ENCODE measurements at regions not wholly inside any gene's neighbourhood (a gene's known extent, or its start where the extent isn't known, plus 50 kb on each side); places are given as distances from the start of the nearest gene placed in this dataset.

DNA sequence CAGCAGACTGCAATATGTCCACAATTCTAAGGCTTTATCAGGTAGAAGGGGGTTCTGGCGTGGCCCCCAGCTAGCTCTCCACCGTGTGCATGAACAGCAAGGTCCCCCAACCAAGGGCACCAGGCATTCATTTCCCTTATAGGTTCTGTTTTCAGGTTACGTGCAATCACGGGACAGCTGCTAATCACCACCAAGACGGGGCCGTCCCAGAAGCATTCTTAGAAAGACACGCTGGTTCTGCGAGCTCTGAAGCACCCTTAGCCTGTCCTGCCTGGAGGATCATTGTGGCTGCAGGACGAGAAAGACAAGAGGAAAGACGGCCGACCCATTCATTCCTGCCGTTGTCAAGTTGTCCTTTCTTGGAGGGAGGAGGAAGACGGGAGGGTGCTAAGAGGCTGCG lies 302.9 kb downstream of the SOX9 start:
- Histone ChIP-seq H3K27me3 (ENCODE audit: control insufficient read depth, insufficient read depth, low read length) (no peaks in the 10 kb centered on the region), H3K36me3 (ENCODE audit: control insufficient read depth, insufficient read depth, low read length) (peaks cover 4% of the 10 kb centered on the region), H3K4me3 (ENCODE audit: low read depth, low read length) (no peak overlapping the region)
- TF ChIP-seq, protein P1, sequence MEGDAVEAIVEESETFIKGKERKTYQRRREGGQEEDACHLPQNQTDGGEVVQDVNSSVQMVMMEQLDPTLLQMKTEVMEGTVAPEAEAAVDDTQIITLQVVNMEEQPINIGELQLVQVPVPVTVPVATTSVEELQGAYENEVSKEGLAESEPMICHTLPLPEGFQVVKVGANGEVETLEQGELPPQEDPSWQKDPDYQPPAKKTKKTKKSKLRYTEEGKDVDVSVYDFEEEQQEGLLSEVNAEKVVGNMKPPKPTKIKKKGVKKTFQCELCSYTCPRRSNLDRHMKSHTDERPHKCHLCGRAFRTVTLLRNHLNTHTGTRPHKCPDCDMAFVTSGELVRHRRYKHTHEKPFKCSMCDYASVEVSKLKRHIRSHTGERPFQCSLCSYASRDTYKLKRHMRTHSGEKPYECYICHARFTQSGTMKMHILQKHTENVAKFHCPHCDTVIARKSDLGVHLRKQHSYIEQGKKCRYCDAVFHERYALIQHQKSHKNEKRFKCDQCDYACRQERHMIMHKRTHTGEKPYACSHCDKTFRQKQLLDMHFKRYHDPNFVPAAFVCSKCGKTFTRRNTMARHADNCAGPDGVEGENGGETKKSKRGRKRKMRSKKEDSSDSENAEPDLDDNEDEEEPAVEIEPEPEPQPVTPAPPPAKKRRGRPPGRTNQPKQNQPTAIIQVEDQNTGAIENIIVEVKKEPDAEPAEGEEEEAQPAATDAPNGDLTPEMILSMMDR (IDR thresholded peaks at IDR 0.05; ENCODE audit: insufficient read depth, low read length, poor library complexity, severe bottlenecking) = no peak
- DNase-seq (ENCODE audit: low read depth) = no peak

DNA sequence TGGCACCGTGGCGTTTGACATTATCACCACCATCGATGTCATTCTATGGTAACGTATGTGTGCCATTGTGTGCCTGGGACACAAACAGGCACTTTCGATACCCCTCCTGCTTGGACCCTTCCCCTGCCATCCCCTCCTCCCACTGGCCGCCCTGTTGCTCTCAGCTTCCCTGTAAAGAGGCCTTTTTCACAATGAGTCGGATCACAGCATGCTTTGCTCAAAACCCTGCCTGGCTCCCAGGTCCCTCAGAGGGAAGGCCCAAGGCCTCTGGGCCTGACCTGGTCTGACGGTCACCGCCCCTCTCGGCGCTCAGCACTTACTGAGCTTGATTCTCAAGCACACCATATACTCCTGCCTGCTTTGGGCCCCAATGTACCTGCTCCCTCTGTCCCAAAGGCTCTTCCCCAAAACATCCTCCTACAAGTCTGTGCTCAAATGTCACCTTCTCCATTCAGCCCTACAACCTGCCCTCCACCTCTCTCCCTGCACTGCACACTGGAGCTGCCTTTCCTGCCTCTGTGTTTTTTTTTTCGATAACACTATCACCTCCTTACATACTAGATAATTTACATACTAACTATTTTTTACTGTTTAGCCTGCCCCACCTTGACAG lies 303.8 kb downstream of the SOX9 start:
- Histone ChIP-seq H3K36me3 (ENCODE audit: control insufficient read depth, insufficient read depth, low read length) (peaks cover 2% of the 10 kb centered on the region), H3K4me3 (ENCODE audit: low read depth, low read length) (no peak overlapping the region), H3K27me3 (ENCODE audit: control insufficient read depth, insufficient read depth, low read length) (no peaks in the 10 kb centered on the region)
- DNase-seq (ENCODE audit: low read depth) = no peak
- TF ChIP-seq, protein P1 (IDR thresholded peaks at IDR 0.05; ENCODE audit: insufficient read depth, low read length, poor library complexity, severe bottlenecking) = no peak

DNA sequence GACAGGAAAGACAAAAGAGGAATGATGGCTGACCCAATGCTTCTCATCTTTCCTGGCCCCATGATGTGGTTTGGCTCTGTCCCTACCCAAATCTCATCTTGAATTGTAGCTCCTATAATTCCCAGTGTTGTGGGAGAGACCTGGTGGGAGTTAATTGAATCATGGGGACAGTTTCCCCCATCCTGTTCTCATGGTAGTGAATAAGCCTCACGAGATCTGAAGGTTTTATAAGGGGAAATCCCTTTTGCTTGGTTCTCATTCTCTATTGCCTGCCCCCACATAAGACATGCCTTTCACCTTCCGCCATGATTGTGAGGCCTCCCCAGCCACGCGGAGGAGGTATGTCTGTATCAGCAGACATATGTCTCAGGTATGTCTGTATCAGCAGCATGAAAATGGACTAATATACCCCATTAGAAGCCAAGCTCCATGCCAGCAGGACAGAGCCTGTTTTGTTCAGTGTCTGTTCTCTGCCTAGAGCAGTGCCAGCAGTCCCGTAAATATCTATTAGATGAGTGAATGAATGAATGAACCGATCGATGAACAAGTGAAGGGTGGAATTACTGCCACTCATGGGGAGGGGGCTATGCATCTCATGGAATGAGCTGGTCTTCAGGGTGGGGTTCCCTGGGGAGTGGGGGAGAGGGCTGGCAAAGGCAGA lies 304.4 kb downstream of the SOX9 start:
- no peaks in the 10 kb centered on the region for H3K27me3 ChIP-seq (ENCODE audit: control insufficient read depth, insufficient read depth, low read length)
- TF ChIP-seq, protein P1 (IDR thresholded peaks at IDR 0.05; ENCODE audit: insufficient read depth, low read length, poor library complexity, severe bottlenecking) = no peak
- H3K36me3 ChIP-seq (ENCODE audit: control insufficient read depth, insufficient read depth, low read length) = peaks cover under 1% of the 10 kb centered on the region

DNA sequence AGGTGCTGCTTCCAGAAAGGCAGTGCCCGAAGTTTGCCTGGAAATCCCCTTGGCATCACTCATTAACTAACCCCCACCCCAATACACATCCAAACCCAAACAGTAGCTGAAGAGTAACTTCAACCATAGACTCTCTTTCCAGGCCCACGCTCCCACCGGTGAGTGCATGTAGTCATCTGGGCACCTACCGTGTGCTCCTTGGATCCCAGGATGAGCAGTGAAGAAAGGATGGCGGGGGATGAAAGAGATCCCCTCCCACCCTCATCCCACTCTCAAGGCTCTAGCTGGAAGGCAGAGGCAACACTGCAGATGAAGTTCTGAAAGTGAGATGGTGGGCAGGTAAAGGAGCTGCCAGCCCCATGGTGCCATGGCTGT lies 305.0 kb downstream of the SOX9 start:
- Histone ChIP-seq H3K4me3 (ENCODE audit: low read depth, low read length) (no peak overlapping the region), H3K27me3 (ENCODE audit: control insufficient read depth, insufficient read depth, low read length) (no peaks in the 10 kb centered on the region), H3K36me3 (ENCODE audit: control insufficient read depth, insufficient read depth, low read length) (no peaks in the 10 kb centered on the region)
- TF ChIP-seq, protein P1 (IDR thresholded peaks at IDR 0.05; ENCODE audit: insufficient read depth, low read length, poor library complexity, severe bottlenecking) = no peak
- DNase-seq (ENCODE audit: low read depth) = no peak

More for the DNA sequence above, 304.4 kb downstream of the SOX9 start:
- DNase-seq (ENCODE audit: low read depth) = no peak
- H3K4me3 ChIP-seq (ENCODE audit: low read depth, low read length) = no peak overlapping the region

DNA sequence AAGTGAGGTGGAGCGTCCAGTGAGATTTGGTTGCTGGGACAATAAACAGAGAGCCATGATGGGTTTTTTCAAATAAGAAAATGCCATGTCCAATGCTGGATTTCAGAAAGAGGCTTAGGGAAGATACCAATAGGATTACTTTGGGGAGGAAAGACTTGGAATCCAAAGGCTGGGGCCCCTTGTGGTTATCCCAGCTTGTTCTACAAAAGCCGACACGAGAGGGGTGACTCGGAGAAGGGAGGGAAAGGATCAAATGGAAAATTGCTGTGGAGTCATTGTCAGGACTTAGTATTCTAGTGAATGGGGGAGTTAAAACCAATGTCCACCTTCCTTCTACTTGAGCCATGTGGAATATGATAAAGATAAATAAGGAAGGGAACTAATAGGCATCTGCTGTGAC lies 305.5 kb downstream of the SOX9 start:
- no peak overlapping the region for H3K4me3 ChIP-seq (ENCODE audit: low read depth, low read length)
- H3K36me3 ChIP-seq (ENCODE audit: control insufficient read depth, insufficient read depth, low read length) = no peaks in the 10 kb centered on the region
- no peak for DNase-seq (ENCODE audit: low read depth)
- TF ChIP-seq, protein P1 (IDR thresholded peaks at IDR 0.05; ENCODE audit: insufficient read depth, low read length, poor library complexity, severe bottlenecking) = no peak
- no peaks in the 10 kb centered on the region for H3K27me3 ChIP-seq (ENCODE audit: control insufficient read depth, insufficient read depth, low read length)
